Endothelial cell of umbilical vein (primary cell): ENCODE measurements at regions not wholly inside any gene's neighbourhood (a gene's known extent, or its start where the extent isn't known, plus 50 kb on each side); places are given as distances from the start of the nearest gene placed in this dataset.

Source experiments
- BruUV-seq: library from RNA; stranded (reverse); fragments of 400-500 nt; replicated peaks from 2 replicates; lab custom pipeline; 2021; lab: Mats Ljungman, UMichigan
- CTCF ChIA-PET: fragments of 300-600, 350-600 bp; sonication (Branson Sonifier 250); formaldehyde crosslinking; loops from one replicate; lab custom pipeline; 2021; ENCODE audit warnings: antibody characterized with exemption, inconsistent platforms; lab: Charles Lee
- POLR2A ChIA-PET: fragments of 300-600, 350-600 bp; sonication (Branson Sonifier 250); formaldehyde crosslinking; loops from one replicate; lab custom pipeline; 2021; ENCODE audit warnings: antibody characterized with exemption, inconsistent platforms; lab: Charles Lee
- DNase-seq: peaks from one replicate; pipeline ENCODE4 v3.0.0-alpha.2; 2011; ENCODE audit warnings: low read depth, low spot score
- FAIRE-seq: peaks from 2 replicates; lab custom pipeline; 2011; peaks lifted over from hg19 to GRCh38; lab: Jason Lieb, UNC
- H2AFZ ChIP-seq: 2 replicates; pipeline ENCODE4 v1.6.0; 2012; ENCODE audit warnings: low read depth, low read length, control low read depth, inconsistent platforms
- H3K27ac ChIP-seq: 2 replicates; pipeline ENCODE4 v1.5.1; 2011; ENCODE audit warnings: low read depth, mild to moderate bottlenecking, control low read depth, low read length, moderate library complexity; ENCODE audit not compliant: insufficient read depth
- H3K27me3 ChIP-seq, 2 experiments: 2 replicates each; pipeline versions ENCODE4 v1.6.0 to v1.6.1; 2011; ENCODE audit warnings: low read length in 2 of 2, mixed read lengths in 1 of 2; ENCODE audit not compliant: control insufficient read depth in 2 of 2, insufficient read depth in 2 of 2
- H3K36me3 ChIP-seq, 2 experiments: 2 replicates in 1 of 2; 3 replicates in 1 of 2; pipeline ENCODE4 v1.5.1; 2011; ENCODE audit warnings: low read length in 2 of 2, mild to moderate bottlenecking in 1 of 2, moderate library complexity in 1 of 2; ENCODE audit not compliant: control insufficient read depth in 2 of 2, insufficient read depth in 2 of 2; ENCODE audit errors: extremely low read depth in 1 of 2
- H3K4me1 ChIP-seq: 3 replicates; pipeline ENCODE4 v1.5.1; 2011; ENCODE audit warnings: mild to moderate bottlenecking, low read length; ENCODE audit not compliant: control insufficient read depth, insufficient read depth; ENCODE audit errors: extremely low read depth
- H3K4me2 ChIP-seq: 2 replicates; pipeline ENCODE4 v1.6.1; 2011; ENCODE audit warnings: low read length, control low read depth, mixed read lengths; ENCODE audit not compliant: insufficient read depth
- H3K4me3 ChIP-seq, 3 experiments: fragments of 200-600 bp in 1 of 3; sonication (generic), shearing (Covaris generic) in 1 of 3; replicated peaks in 1 of 3; 2 replicates each; pipeline ENCODE4 v1.5.1; 2011 to 2016; ENCODE audit warnings: control low read depth in 3 of 3, low read length in 3 of 3, mild to moderate bottlenecking in 2 of 3, inconsistent platforms in 1 of 3, low read depth in 1 of 3, moderate library complexity in 1 of 3; ENCODE audit not compliant: insufficient read depth in 1 of 3
- H3K79me2 ChIP-seq: 2 replicates; pipeline ENCODE4 v1.6.0; 2012; ENCODE audit warnings: low read length, inconsistent platforms; ENCODE audit not compliant: control insufficient read depth, insufficient read depth
- H3K9ac ChIP-seq: replicated peaks from 2 replicates; pipeline ENCODE3; 2011; ENCODE audit warnings: low read length, control low read depth; ENCODE audit not compliant: insufficient read depth; ENCODE audit errors: extremely low read depth
- H3K9me1 ChIP-seq: replicated peaks from 3 replicates; pipeline ENCODE4 v1.6.0; 2011; ENCODE audit warnings: mild to moderate bottlenecking, low read length; ENCODE audit not compliant: control insufficient read depth, insufficient read depth; ENCODE audit errors: extremely low read depth
- H3K9me3 ChIP-seq: replicated peaks from 2 replicates; pipeline ENCODE4 v1.5.1; 2012; ENCODE audit warnings: low read length, inconsistent platforms; ENCODE audit not compliant: control insufficient read depth, insufficient read depth
- H4K20me1 ChIP-seq: replicated peaks from 2 replicates; pipeline ENCODE3; 2011; ENCODE audit warnings: mild to moderate bottlenecking, low read length; ENCODE audit not compliant: control insufficient read depth, insufficient read depth; ENCODE audit errors: extremely low read depth
- CTCF ChIP-seq, 2 donors: IDR thresholded peaks; 1 replicate in 1 of 2; 2 replicates in 1 of 2; pipeline ENCODE4 v1.5.1; 2011; ENCODE audit warnings: low read length in 2 of 2, mild to moderate bottlenecking in 2 of 2, moderate library complexity in 2 of 2, control low read depth in 1 of 2, inconsistent platforms in 1 of 2, low read depth in 1 of 2; ENCODE audit not compliant: insufficient read depth in 1 of 2; ENCODE audit errors: extremely low read depth in 1 of 2
- EZH2 ChIP-seq: IDR thresholded peaks from 2 replicates; pipeline ENCODE4 v1.6.1; 2012; ENCODE audit warnings: borderline replicate concordance, low read depth, mild to moderate bottlenecking, moderate library complexity, low read length, inconsistent platforms; ENCODE audit not compliant: severe bottlenecking
- FOS ChIP-seq: IDR thresholded peaks from 2 replicates; pipeline ENCODE4 v1.6.1; 2011; ENCODE audit warnings: mild to moderate bottlenecking, low read length, moderate library complexity, borderline replicate concordance; ENCODE audit not compliant: insufficient read depth
- GATA2 ChIP-seq: IDR thresholded peaks from 2 replicates; pipeline ENCODE4 v1.7.0; 2011; ENCODE audit warnings: low read depth, mild to moderate bottlenecking, moderate library complexity, mixed read lengths, low read length; ENCODE audit not compliant: insufficient read length, insufficient read depth
- JUN ChIP-seq: IDR thresholded peaks from 2 replicates; pipeline ENCODE4 v1.6.1; 2011; ENCODE audit warnings: borderline replicate concordance, low read depth; ENCODE audit not compliant: insufficient read length, insufficient read depth
- MYC ChIP-seq: IDR thresholded peaks from one replicate; pipeline ENCODE4 v1.6.1; 2011; ENCODE audit warnings: mild to moderate bottlenecking, low read depth, low read length
- POLR2A ChIP-seq: IDR thresholded peaks from 2 replicates; pipeline ENCODE4 v1.6.1; 2012; ENCODE audit warnings: low read depth, mild to moderate bottlenecking, control low read depth, low read length
- POLR2AphosphoS5 ChIP-seq: IDR thresholded peaks from 2 replicates; pipeline ENCODE4 v1.6.1; 2012; ENCODE audit warnings: low read depth, mild to moderate bottlenecking, control low read depth, low read length, moderate library complexity; ENCODE audit not compliant: insufficient read depth
- dilution Hi-C: fragments of 300-500 bp; cut with MboI; formaldehyde crosslinking; loops from one replicate; pipeline ENCODE4 v1.15.0; 2019; ENCODE audit warnings: low sequenced_read_pairs; ENCODE audit not compliant: extremely low pct_ligation_motif_present
- intact Hi-C: fragments of 100-400 bp; cut with micrococcal nuclease; formaldehyde crosslinking; loops from one replicate; pipeline ENCODE4 v1.10.0; 2022
- TF ChIP-seq, protein P1 (sequence below): IDR thresholded peaks from 2 replicates; pipeline ENCODE4 v1.6.1; 2011; ENCODE audit not compliant: insufficient read depth, insufficient read length

DNA sequence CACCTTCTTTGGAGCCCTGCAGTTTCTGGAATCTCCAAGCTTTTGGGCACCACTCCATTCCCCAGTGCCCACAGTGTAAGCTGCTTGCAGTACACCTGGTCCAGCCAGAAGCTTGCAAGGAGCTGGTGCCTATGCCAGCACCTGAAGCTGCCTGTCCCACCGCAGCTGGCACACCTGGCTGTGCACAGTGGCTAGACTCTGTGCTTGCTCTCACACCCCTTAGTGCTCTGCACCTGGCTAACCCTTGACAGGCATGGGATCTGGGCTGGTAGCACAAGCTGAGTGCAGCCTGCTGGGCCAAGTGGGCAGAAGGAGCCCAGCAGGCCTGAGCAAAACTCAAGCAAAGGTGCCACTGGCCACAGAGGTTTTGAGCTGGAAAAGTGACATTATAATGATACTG is 183.8 kb upstream of the MC4R start:
- no peaks in the 10 kb centered on the region for H3K4me1 ChIP-seq
- no peaks in the 10 kb centered on the region for H4K20me1 ChIP-seq
- H3K27me3 ChIP-seq: no peaks in the 10 kb centered on the region
- no peak overlapping the region for H3K9ac ChIP-seq
- H3K9me1 ChIP-seq: no peaks in the 10 kb centered on the region
- CTCF ChIA-PET: interaction anchor here (0.6 to 2.4 kb wide), 10 partner anchors 11 to 1248 kb away, joined by 3 to 10 read pairs (median 4); no protein-coding TSS in a partner anchor
- no peaks in the 10 kb centered on the region for H3K9me3 ChIP-seq
- dilution Hi-C loops: no loop called here
- BruUV-seq: no TSS peak
- DNase-seq: no peak
- intact Hi-C loops: no loop called here
- TF ChIP-seq FOS: no peak
- TF ChIP-seq POLR2A: no peak
- TF ChIP-seq POLR2AphosphoS5: no peak
- no peak for TF ChIP-seq JUN
- TF ChIP-seq MYC: no peak
- TF ChIP-seq CTCF (IDR thresholded peaks at IDR 0.05; ENCODE audit: extremely low read depth in 1 of 2, insufficient read depth in 1 of 2, low read depth in 1 of 2, low read length in 2 of 2): no peak
- no peak for TF ChIP-seq EZH2
- POLR2A ChIA-PET: no interaction called here
- H3K4me2 ChIP-seq: no peak overlapping the region
- no peaks in the 10 kb centered on the region for H3K36me3 ChIP-seq
- FAIRE-seq: no peak
- no peaks in the 10 kb centered on the region for H3K79me2 ChIP-seq
- H3K4me3 ChIP-seq: no peak overlapping the region
- H3K27ac ChIP-seq: no peak overlapping the region
- H2AFZ ChIP-seq: no peak overlapping the region

GRCh38 chr18:60560071-60560470 is 187.5 kb upstream of the MC4R start:
- DNase-seq: no peak
- Histone ChIP-seq H3K9me1 (no peaks in the 10 kb centered on the region), H3K36me3 (no peaks in the 10 kb centered on the region), H2AFZ (no peak overlapping the region), H3K27me3 (no peaks in the 10 kb centered on the region), H3K4me2 (no peak overlapping the region), H3K79me2 (no peaks in the 10 kb centered on the region), H3K4me1 (no peaks in the 10 kb centered on the region), H4K20me1 (no peaks in the 10 kb centered on the region), H3K4me3 (no peak overlapping the region), H3K27ac (no peak overlapping the region), H3K9ac (no peak overlapping the region), H3K9me3 (no peaks in the 10 kb centered on the region)
- POLR2A ChIA-PET: no interaction called here
- intact Hi-C loops: no loop called here
- no peak for FAIRE-seq
- no peak for TF ChIP-seq POLR2AphosphoS5
- TF ChIP-seq EZH2: no peak
- no peak for TF ChIP-seq MYC
- no peak for TF ChIP-seq POLR2A
- TF ChIP-seq FOS: no peak
- no peak for TF ChIP-seq CTCF (IDR thresholded peaks at IDR 0.05; ENCODE audit: extremely low read depth in 1 of 2, insufficient read depth in 1 of 2, low read depth in 1 of 2, low read length in 2 of 2)
- TF ChIP-seq, protein P1, sequence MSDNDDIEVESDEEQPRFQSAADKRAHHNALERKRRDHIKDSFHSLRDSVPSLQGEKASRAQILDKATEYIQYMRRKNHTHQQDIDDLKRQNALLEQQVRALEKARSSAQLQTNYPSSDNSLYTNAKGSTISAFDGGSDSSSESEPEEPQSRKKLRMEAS: no peak
- TF ChIP-seq JUN: no peak
- TF ChIP-seq GATA2: no peak
- dilution Hi-C loops: no loop called here
- CTCF ChIA-PET: interaction anchor here (0.8 to 4.8 kb wide), 3 partner anchors 10 to 737 kb away, joined by 3 to 25 read pairs (median 3); no protein-coding TSS in a partner anchor
- no TSS peak for BruUV-seq
